Keratinocyte (primary cell): ENCODE measurements at regions not wholly inside any gene's neighbourhood (a gene's known extent, or its start where the extent isn't known, plus 50 kb on each side); places are given as distances from the start of the nearest gene placed in this dataset.

Experiments used
- CTCF ChIP-seq, 3 experiments: IDR thresholded peaks in 1 of 3; conservative IDR thresholded peaks in 1 of 3; optimal IDR thresholded peaks in 1 of 3; 2 replicates in 2 of 3; 3 replicates in 1 of 3; pipeline versions ENCODE3 to v1.5.1; 2011; ENCODE audit warnings: low read length in 3 of 3, mild to moderate bottlenecking in 3 of 3, moderate library complexity in 2 of 3, control low read depth in 1 of 3, inconsistent platforms in 1 of 3; ENCODE audit not compliant: insufficient read depth in 2 of 3; ENCODE audit errors: extremely low read depth in 1 of 3
- EZH2 ChIP-seq: IDR thresholded peaks from one replicate; pipeline ENCODE4 v1.6.1; 2012; ENCODE audit warnings: inconsistent platforms, mild to moderate bottlenecking, low read length, moderate library complexity

GRCh38 chr5:1667648-1668140, 131.9 kb downstream of the MRPL36 start:
- TF ChIP-seq CTCF (optimal IDR thresholded peaks at IDR 0.05 in 1 of 3, IDR thresholded peaks at IDR 0.05 in 1 of 3, conservative IDR thresholded peaks at IDR 0.05 in 1 of 3; ENCODE audit: extremely low read depth in 1 of 3, insufficient read depth in 2 of 3, low read length in 3 of 3) (no peak), EZH2 (peak; percentile 87)
